ENCODE measurements at regions not wholly inside any gene's neighbourhood (a gene's known extent, or its start where the extent isn't known, plus 50 kb on each side); places are given as distances from the start of the nearest gene placed in this dataset.

GRCh38 chr10:107831772-107832171, 667.3 kb upstream of the SORCS1 start:
- Histone ChIP-seq H3K4me2 (no peak overlapping the region), H3K4me1 (ENCODE audit: low read depth, poor library complexity, severe bottlenecking) (no peaks in the 10 kb centered on the region), H3K79me2 (ENCODE audit: insufficient read depth, low read depth) (no peaks in the 10 kb centered on the region), H3K4me3 (IDR thresholded peaks at IDR 0.05; ENCODE audit: insufficient read depth, low read depth, low read length) (no peak overlapping the region), H3K9ac (no peak overlapping the region), H3K36me3 (ENCODE audit: insufficient read depth) (no peaks in the 10 kb centered on the region), H2AFZ (ENCODE audit: low read depth) (no peak overlapping the region), H3K27ac (no peak overlapping the region), H3K27me3 (ENCODE audit: insufficient read depth, low read depth) (no peaks in the 10 kb centered on the region), H4K20me1 (ENCODE audit: insufficient read depth) (no peaks in the 10 kb centered on the region)
- TF ChIP-seq, protein P1, sequence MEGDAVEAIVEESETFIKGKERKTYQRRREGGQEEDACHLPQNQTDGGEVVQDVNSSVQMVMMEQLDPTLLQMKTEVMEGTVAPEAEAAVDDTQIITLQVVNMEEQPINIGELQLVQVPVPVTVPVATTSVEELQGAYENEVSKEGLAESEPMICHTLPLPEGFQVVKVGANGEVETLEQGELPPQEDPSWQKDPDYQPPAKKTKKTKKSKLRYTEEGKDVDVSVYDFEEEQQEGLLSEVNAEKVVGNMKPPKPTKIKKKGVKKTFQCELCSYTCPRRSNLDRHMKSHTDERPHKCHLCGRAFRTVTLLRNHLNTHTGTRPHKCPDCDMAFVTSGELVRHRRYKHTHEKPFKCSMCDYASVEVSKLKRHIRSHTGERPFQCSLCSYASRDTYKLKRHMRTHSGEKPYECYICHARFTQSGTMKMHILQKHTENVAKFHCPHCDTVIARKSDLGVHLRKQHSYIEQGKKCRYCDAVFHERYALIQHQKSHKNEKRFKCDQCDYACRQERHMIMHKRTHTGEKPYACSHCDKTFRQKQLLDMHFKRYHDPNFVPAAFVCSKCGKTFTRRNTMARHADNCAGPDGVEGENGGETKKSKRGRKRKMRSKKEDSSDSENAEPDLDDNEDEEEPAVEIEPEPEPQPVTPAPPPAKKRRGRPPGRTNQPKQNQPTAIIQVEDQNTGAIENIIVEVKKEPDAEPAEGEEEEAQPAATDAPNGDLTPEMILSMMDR (conservative IDR thresholded peaks at IDR 0.05; ENCODE audit: low read depth, low read length): no peak

DNA sequence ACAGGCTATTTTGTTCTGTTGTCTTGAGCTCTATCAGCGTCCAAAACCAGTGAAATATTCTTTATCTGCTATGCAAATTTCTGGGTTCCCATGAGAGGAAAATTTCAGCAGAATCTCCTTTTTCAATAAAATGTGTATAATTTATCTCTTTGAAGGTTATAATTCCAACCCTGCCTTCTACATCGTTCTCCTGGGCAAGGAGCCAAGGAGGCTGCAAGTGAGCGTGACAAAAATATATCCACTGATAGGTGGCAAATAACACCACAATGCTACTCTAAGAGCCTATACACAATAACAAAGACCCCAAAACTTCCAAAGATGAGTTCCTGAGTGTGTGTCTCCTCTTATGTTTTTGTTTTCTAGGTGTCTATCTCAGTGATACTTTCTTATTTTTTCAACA, 664.7 kb upstream of the SORCS1 start:
- TF ChIP-seq, protein P1 (conservative IDR thresholded peaks at IDR 0.05; ENCODE audit: low read depth, low read length): no peak
- no peaks in the 10 kb centered on the region for H3K36me3 ChIP-seq (ENCODE audit: insufficient read depth)
- no peaks in the 10 kb centered on the region for H3K4me1 ChIP-seq (ENCODE audit: low read depth, poor library complexity, severe bottlenecking)
- H4K20me1 ChIP-seq (ENCODE audit: insufficient read depth): no peaks in the 10 kb centered on the region
- H3K79me2 ChIP-seq (ENCODE audit: insufficient read depth, low read depth): no peaks in the 10 kb centered on the region
- no peak overlapping the region for H3K4me3 ChIP-seq (IDR thresholded peaks at IDR 0.05; ENCODE audit: insufficient read depth, low read depth, low read length)
- H3K27ac ChIP-seq: no peak overlapping the region
- no peak overlapping the region for H2AFZ ChIP-seq (ENCODE audit: low read depth)
- H3K9ac ChIP-seq: no peak overlapping the region
- H3K4me2 ChIP-seq: no peak overlapping the region
- H3K27me3 ChIP-seq (ENCODE audit: insufficient read depth, low read depth): no peaks in the 10 kb centered on the region

DNA sequence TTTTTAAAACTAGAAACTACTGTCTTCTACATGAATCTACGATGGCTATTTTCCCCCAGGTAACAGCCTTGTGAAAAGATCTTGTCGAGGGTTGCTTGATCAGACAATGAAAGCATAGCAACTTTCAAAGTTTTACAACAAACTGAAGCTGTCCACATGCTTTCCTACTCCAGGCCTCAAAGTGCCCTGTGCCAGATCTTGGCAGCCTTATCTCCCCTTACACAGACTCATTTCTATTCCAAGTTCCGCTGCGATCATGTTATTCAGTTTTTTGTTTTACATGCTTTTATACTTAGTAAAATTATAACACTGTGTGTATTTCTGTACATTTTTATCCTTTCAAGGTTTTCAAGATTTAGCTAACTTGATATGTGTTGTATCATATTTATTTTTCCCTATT, 661.7 kb upstream of the SORCS1 start:
- Histone ChIP-seq H3K9ac (no peak overlapping the region), H4K20me1 (ENCODE audit: insufficient read depth) (no peaks in the 10 kb centered on the region), H3K4me3 (IDR thresholded peaks at IDR 0.05; ENCODE audit: insufficient read depth, low read depth, low read length) (no peak overlapping the region), H3K27me3 (ENCODE audit: insufficient read depth, low read depth) (no peaks in the 10 kb centered on the region), H3K79me2 (ENCODE audit: insufficient read depth, low read depth) (no peaks in the 10 kb centered on the region), H3K27ac (no peak overlapping the region), H3K4me2 (no peak overlapping the region), H2AFZ (ENCODE audit: low read depth) (no peak overlapping the region), H3K4me1 (ENCODE audit: low read depth, poor library complexity, severe bottlenecking) (no peaks in the 10 kb centered on the region), H3K36me3 (ENCODE audit: insufficient read depth) (no peaks in the 10 kb centered on the region)
- TF ChIP-seq, protein P1 (conservative IDR thresholded peaks at IDR 0.05; ENCODE audit: low read depth, low read length): no peak

DNA sequence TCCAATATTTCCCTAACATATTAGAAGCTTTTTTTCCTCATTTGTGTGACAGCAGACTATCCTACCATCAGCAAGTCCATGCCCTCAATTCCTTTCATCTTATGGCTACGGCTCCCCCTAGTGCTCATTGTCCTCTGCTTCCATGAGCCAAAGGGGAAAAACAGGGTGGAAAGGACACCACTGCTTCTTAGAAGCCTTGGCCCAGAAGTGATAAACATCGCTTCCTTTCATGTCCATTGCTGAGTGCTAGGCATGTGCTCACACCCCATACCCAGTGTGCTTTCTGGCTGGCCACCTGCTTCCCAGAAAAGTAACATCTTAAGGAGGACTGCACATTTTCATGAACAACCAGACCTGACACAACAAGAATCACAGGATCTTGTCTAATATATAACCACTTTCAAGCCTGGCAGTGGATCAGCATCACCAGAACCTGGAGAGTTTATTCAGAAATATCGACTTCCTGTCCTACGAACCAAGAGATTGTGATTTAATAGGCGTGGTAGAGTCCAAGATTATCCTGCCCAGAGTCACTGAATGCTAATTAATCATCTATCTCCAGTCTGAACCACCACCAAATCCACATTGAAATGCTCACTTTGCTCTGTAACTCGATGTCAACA, 650.5 kb upstream of the SORCS1 start:
- no peak overlapping the region for H3K27ac ChIP-seq
- no peak overlapping the region for H3K4me2 ChIP-seq
- TF ChIP-seq, protein P1 (conservative IDR thresholded peaks at IDR 0.05; ENCODE audit: low read depth, low read length): peak; percentile 57
- no peaks in the 10 kb centered on the region for H3K27me3 ChIP-seq (ENCODE audit: insufficient read depth, low read depth)
- H4K20me1 ChIP-seq (ENCODE audit: insufficient read depth): no peaks in the 10 kb centered on the region
- H3K9ac ChIP-seq: no peak overlapping the region
- H3K4me3 ChIP-seq (IDR thresholded peaks at IDR 0.05; ENCODE audit: insufficient read depth, low read depth, low read length): no peak overlapping the region
- H3K4me1 ChIP-seq (ENCODE audit: low read depth, poor library complexity, severe bottlenecking): no peaks in the 10 kb centered on the region
- H3K79me2 ChIP-seq (ENCODE audit: insufficient read depth, low read depth): no peaks in the 10 kb centered on the region
- no peak overlapping the region for H2AFZ ChIP-seq (ENCODE audit: low read depth)
- H3K36me3 ChIP-seq (ENCODE audit: insufficient read depth): no peaks in the 10 kb centered on the region

All from KMS-11 (cell line).